ENCODE measurements at regions not wholly inside any gene's neighbourhood (a gene's known extent, or its start where the extent isn't known, plus 50 kb on each side); places are given as distances from the start of the nearest gene placed in this dataset.

- Histone ChIP-seq H3K4me3 (replicated peaks in 1 of 3) (no peak overlapping the region), H3K9me3 (no peaks in the 10 kb centered on the region), H3K4me1 (peaks cover 5 to 8% of the 10 kb centered on the region in 2 donors), H3K27ac (no peak overlapping the region), H3K36me3 (no peaks in the 10 kb centered on the region), H3K27me3 (no peaks in the 10 kb centered on the region)
- no peak for DNase-seq
- intact Hi-C loops (cut with DNase I): no loop called here
- 71 to 76% methylated on average over 7 of the region's 7 CpGs for WGBS, 2 donors
- no peak for TF ChIP-seq CTCF (IDR thresholded peaks at IDR 0.05)
- no peak for TF ChIP-seq POLR2A (IDR thresholded peaks at IDR 0.05)
Measured at GRCh38 chr3:171935261-171936123, 92.3 kb downstream of the TMEM212 start.

GRCh38 chr3:171936191-171936841 is 93.2 kb downstream of the TMEM212 start:
- WGBS, 2 donors: 84 to 91% methylated on average over 6 of the region's 6 CpGs
- intact Hi-C loops (cut with DNase I): no loop called here
- peaks cover 5 to 9% of the 10 kb centered on the region in 2 donors for H3K4me1 ChIP-seq
- DNase-seq: no peak
- H3K36me3 ChIP-seq: no peaks in the 10 kb centered on the region
- TF ChIP-seq CTCF (IDR thresholded peaks at IDR 0.05) (no peak), POLR2A (IDR thresholded peaks at IDR 0.05) (no peak)
- H3K4me3 ChIP-seq (replicated peaks in 1 of 3): no peak overlapping the region
- no peaks in the 10 kb centered on the region for H3K27me3 ChIP-seq
- no peak overlapping the region for H3K27ac ChIP-seq
- H3K9me3 ChIP-seq: no peaks in the 10 kb centered on the region

GRCh38 chr3:171939578-171939977 is 96.4 kb downstream of the TMEM212 start:
- TF ChIP-seq POLR2A (IDR thresholded peaks at IDR 0.05) (no peak), CTCF (IDR thresholded peaks at IDR 0.05) (no peak)
- H3K36me3 ChIP-seq: no peaks in the 10 kb centered on the region
- H3K27ac ChIP-seq: no peak overlapping the region
- WGBS, 2 donors: 33 to 40% methylated on average over 2 of the region's 2 CpGs
- peak in 1 of 2 donors; percentile 26 for DNase-seq
- intact Hi-C loops (cut with DNase I): no loop called here
- peaks cover 11 to 15% of the 10 kb centered on the region in 2 donors for H3K4me1 ChIP-seq
- no peak overlapping the region for H3K4me3 ChIP-seq (replicated peaks in 1 of 3)
- H3K9me3 ChIP-seq: no peaks in the 10 kb centered on the region
- no peaks in the 10 kb centered on the region for H3K27me3 ChIP-seq

GRCh38 chr3:171940151-171940649 is 97.1 kb downstream of the TMEM212 start:
- no peak for DNase-seq
- TF ChIP-seq POLR2A (IDR thresholded peaks at IDR 0.05) (no peak), CTCF (IDR thresholded peaks at IDR 0.05) (no peak)
- H3K4me3 ChIP-seq (replicated peaks in 1 of 3): no peak overlapping the region
- intact Hi-C loops (cut with DNase I): no loop called here
- no peaks in the 10 kb centered on the region for H3K36me3 ChIP-seq
- peaks cover 11 to 15% of the 10 kb centered on the region in 2 donors for H3K4me1 ChIP-seq
- no peak overlapping the region for H3K27ac ChIP-seq
- WGBS, 2 donors: 46 to 67% methylated on average over 4 of the region's 4 CpGs
- no peaks in the 10 kb centered on the region for H3K9me3 ChIP-seq
- no peaks in the 10 kb centered on the region for H3K27me3 ChIP-seq

Measured in thyroid gland (tissue), 4 donors.